ENCODE measurements at regions not wholly inside any gene's neighbourhood (a gene's known extent, or its start where the extent isn't known, plus 50 kb on each side); places are given as distances from the start of the nearest gene placed in this dataset.

- H3K4me3 ChIP-seq, result no peak overlapping the region
- no peak for TF ChIP-seq CTCF (IDR thresholded peaks at IDR 0.05; ENCODE audit: low read depth, low read length)
- H3K36me3 ChIP-seq, result no peaks in the 10 kb centered on the region
- H3K4me1 ChIP-seq (ENCODE audit: low read depth), result no peaks in the 10 kb centered on the region
- no peak overlapping the region for H3K27ac ChIP-seq
- H3K9me3 ChIP-seq (ENCODE audit: low read depth), result no peaks in the 10 kb centered on the region
- DNase-seq (ENCODE audit: low read depth in 1 of 2, low spot score in 1 of 2), result no peak
- no peaks in the 10 kb centered on the region for H3K27me3 ChIP-seq
Observed at GRCh38 chr22:48869788-48870187, 957.9 kb downstream of the BRD1 start.

GRCh38 chr22:48869161-48869560 lies 958.5 kb downstream of the BRD1 start:
- no peak for DNase-seq (ENCODE audit: low read depth in 1 of 2, low spot score in 1 of 2)
- Histone ChIP-seq H3K4me3 (no peak overlapping the region), H3K4me1 (ENCODE audit: low read depth) (no peaks in the 10 kb centered on the region)

GRCh38 chr22:48868554-48868953 lies 959.1 kb downstream of the BRD1 start:
- H3K27me3 ChIP-seq, result no peaks in the 10 kb centered on the region
- no peaks in the 10 kb centered on the region for H3K36me3 ChIP-seq
- no peak for DNase-seq (ENCODE audit: low read depth in 1 of 2, low spot score in 1 of 2)
- no peak overlapping the region for H3K4me3 ChIP-seq
- H3K9me3 ChIP-seq (ENCODE audit: low read depth), result no peaks in the 10 kb centered on the region
- H3K27ac ChIP-seq, result no peak overlapping the region
- TF ChIP-seq CTCF (IDR thresholded peaks at IDR 0.05; ENCODE audit: low read depth, low read length), result no peak
- H3K4me1 ChIP-seq (ENCODE audit: low read depth), result no peaks in the 10 kb centered on the region

More at GRCh38 chr22:48869161-48869560, 958.5 kb downstream of the BRD1 start:
- H3K36me3 ChIP-seq, result no peaks in the 10 kb centered on the region
- H3K27ac ChIP-seq, result no peak overlapping the region
- no peaks in the 10 kb centered on the region for H3K9me3 ChIP-seq (ENCODE audit: low read depth)
- no peaks in the 10 kb centered on the region for H3K27me3 ChIP-seq
- no peak for TF ChIP-seq CTCF (IDR thresholded peaks at IDR 0.05; ENCODE audit: low read depth, low read length)

- Histone ChIP-seq H3K4me3 (no peak overlapping the region), H3K27me3 (no peaks in the 10 kb centered on the region), H3K36me3 (no peaks in the 10 kb centered on the region), H3K27ac (no peak overlapping the region), H3K9me3 (ENCODE audit: low read depth) (no peaks in the 10 kb centered on the region), H3K4me1 (ENCODE audit: low read depth) (no peaks in the 10 kb centered on the region)
- no peak for DNase-seq (ENCODE audit: low read depth in 1 of 2, low spot score in 1 of 2)
- no peak for TF ChIP-seq CTCF (IDR thresholded peaks at IDR 0.05; ENCODE audit: low read depth, low read length)
Observed at GRCh38 chr22:48867891-48868290, 959.8 kb downstream of the BRD1 start.

GRCh38 chr22:48866906-48867681 lies 960.6 kb downstream of the BRD1 start:
- H3K4me1 ChIP-seq (ENCODE audit: low read depth), result no peaks in the 10 kb centered on the region
- no peak overlapping the region for H3K27ac ChIP-seq

More at GRCh38 chr22:48866906-48867681, 960.6 kb downstream of the BRD1 start:
- Histone ChIP-seq H3K36me3 (no peaks in the 10 kb centered on the region), H3K4me3 (no peak overlapping the region), H3K9me3 (ENCODE audit: low read depth) (no peaks in the 10 kb centered on the region), H3K27me3 (no peaks in the 10 kb centered on the region)
- DNase-seq (ENCODE audit: low read depth in 1 of 2, low spot score in 1 of 2), result no peak
- no peak for TF ChIP-seq CTCF (IDR thresholded peaks at IDR 0.05; ENCODE audit: low read depth, low read length)
